PC-9 (cell line): ENCODE measurements at regions not wholly inside any gene's neighbourhood (a gene's known extent, or its start where the extent isn't known, plus 50 kb on each side); places are given as distances from the start of the nearest gene placed in this dataset.

Experiments used
- BruUV-seq: library from RNA; stranded (reverse); fragments of 400-500 nt; replicated peaks from 2 replicates; lab custom pipeline; 2021; lab: Mats Ljungman, UMichigan
- CTCF ChIA-PET: fragments of 300-600 bp; sonication (Branson Sonifier 250); formaldehyde crosslinking; loops from one replicate; lab custom pipeline; 2022; ENCODE audit warnings: antibody characterized with exemption; lab: Charles Lee
- POLR2A ChIA-PET: fragments of 300-600 bp; sonication (Branson Sonifier 250); formaldehyde crosslinking; loops from one replicate; lab custom pipeline; 2022; ENCODE audit warnings: antibody characterized with exemption; ENCODE audit not compliant: unreplicated experiment; lab: Charles Lee
- DNase-seq, 2 experiments: peaks; one replicate each; pipeline versions ENCODE4 v3.0.0 to v3.0.0-alpha.2; 2015 to 2022; ENCODE audit warnings: mixed read lengths in 1 of 2
- H2AFZ ChIP-seq: fragments of 200-600 bp; sonication (generic); 2 replicates; pipeline ENCODE4 v1.8.1; 2017; ENCODE audit warnings: antibody characterized with exemption
- H3F3A ChIP-seq: fragments of 200-600 bp; sonication (generic); 2 replicates; pipeline ENCODE4 v1.8.1; 2017; ENCODE audit warnings: antibody characterized with exemption, mild to moderate bottlenecking, low read depth; ENCODE audit not compliant: insufficient read depth
- H3K27ac ChIP-seq: fragments of 200-600 bp; sonication (generic); 2 replicates; pipeline ENCODE4 v1.6.1; 2016; ENCODE audit warnings: mixed run types
- H3K27me3 ChIP-seq: fragments of 200-600 bp; sonication (generic); 2 replicates; pipeline ENCODE4 v1.6.1; 2016; ENCODE audit warnings: low read depth, mixed run types; ENCODE audit not compliant: insufficient read depth
- H3K36me3 ChIP-seq: fragments of 200-600 bp; sonication (generic); 2 replicates; pipeline ENCODE4 v1.6.1; 2016; ENCODE audit warnings: low read depth, mixed run types
- H3K4me1 ChIP-seq: fragments of 200-600 bp; sonication (generic); replicated peaks from 2 replicates; pipeline ENCODE4 v1.6.1; 2016; ENCODE audit warnings: mixed run types; ENCODE audit not compliant: insufficient read depth
- H3K4me2 ChIP-seq: fragments of 200-600 bp; sonication (generic); 2 replicates; pipeline ENCODE4 v1.6.1; 2017; ENCODE audit warnings: mixed run types
- H3K4me3 ChIP-seq: fragments of 200-600 bp; sonication (generic); 2 replicates; pipeline ENCODE4 v1.6.1; 2016; ENCODE audit warnings: mixed run types
- H3K79me2 ChIP-seq: fragments of 200-600 bp; sonication (generic); 2 replicates; pipeline ENCODE4 v1.6.1; 2017; ENCODE audit warnings: low read depth, mixed run types
- H3K9me2 ChIP-seq: fragments of 200-600 bp; sonication (generic); 2 replicates; pipeline ENCODE4 v1.8.1; 2017; ENCODE audit warnings: mild to moderate bottlenecking; ENCODE audit not compliant: insufficient read depth
- H3K9me3 ChIP-seq: fragments of 200-600 bp; sonication (generic); 2 replicates; pipeline ENCODE4 v1.8.1; 2016; ENCODE audit warnings: low read depth; ENCODE audit not compliant: insufficient read depth
- H4K20me1 ChIP-seq: fragments of 200-600 bp; sonication (generic); 2 replicates; pipeline ENCODE4 v1.8.1; 2017; ENCODE audit not compliant: insufficient read depth
- CTCF ChIP-seq: fragments of 200-600 bp; sonication (generic); conservative IDR thresholded peaks from 2 replicates; pipeline ENCODE4 v1.6.1; 2017; ENCODE audit warnings: mixed run types, antibody characterized with exemption, mild to moderate bottlenecking, moderate library complexity
- EZH2 ChIP-seq: fragments of 200-600 bp; sonication (generic); IDR thresholded peaks from 2 replicates; pipeline ENCODE4 v1.8.0; 2017; ENCODE audit warnings: antibody characterized with exemption, low read depth
- intact Hi-C: fragments of 100-400 bp; cut with micrococcal nuclease; formaldehyde crosslinking; loops from one replicate; pipeline ENCODE4 v1.10.0; 2022; ENCODE audit not compliant: unreplicated experiment

GRCh38 chr13:61778531-61778930, 362.9 kb upstream of the PCDH20 start:
- ChIA-PET CTCF (no interaction called here), POLR2A (no interaction called here)
- no peaks in the 10 kb centered on the region for H3K9me2 ChIP-seq
- H3K4me2 ChIP-seq, result no peak overlapping the region
- no peaks in the 10 kb centered on the region for H3K27me3 ChIP-seq
- no peak overlapping the region for H2AFZ ChIP-seq
- BruUV-seq, result no TSS peak
- H3F3A ChIP-seq, result no peaks in the 10 kb centered on the region
- H3K9me3 ChIP-seq, result no peaks in the 10 kb centered on the region
- no peaks in the 10 kb centered on the region for H3K4me1 ChIP-seq
- H3K4me3 ChIP-seq, result no peak overlapping the region
- no peaks in the 10 kb centered on the region for H3K36me3 ChIP-seq
- no peak for DNase-seq
- no peaks in the 10 kb centered on the region for H3K79me2 ChIP-seq
- intact Hi-C loops, result no loop called here
- TF ChIP-seq EZH2, result no peak
- no peak for TF ChIP-seq CTCF
- H3K27ac ChIP-seq, result no peak overlapping the region
- H4K20me1 ChIP-seq, result no peaks in the 10 kb centered on the region

- Histone ChIP-seq H3K79me2 (no peaks in the 10 kb centered on the region), H2AFZ (no peak overlapping the region), H3K36me3 (no peaks in the 10 kb centered on the region), H3K27me3 (no peaks in the 10 kb centered on the region), H3K4me2 (no peak overlapping the region), H4K20me1 (no peaks in the 10 kb centered on the region), H3F3A (no peaks in the 10 kb centered on the region), H3K4me3 (no peak overlapping the region), H3K4me1 (no peaks in the 10 kb centered on the region), H3K9me3 (no peaks in the 10 kb centered on the region), H3K27ac (no peak overlapping the region), H3K9me2 (no peaks in the 10 kb centered on the region)
- POLR2A ChIA-PET, result no interaction called here
- no peak for TF ChIP-seq EZH2
- no peak for TF ChIP-seq CTCF
- no peak for DNase-seq
- BruUV-seq, result no TSS peak
- CTCF ChIA-PET, result no interaction called here
- intact Hi-C loops, result no loop called here
Measured at GRCh38 chr13:61777899-61778298, 362.2 kb upstream of the PCDH20 start.

GRCh38 chr13:61777271-61777670, 361.6 kb upstream of the PCDH20 start:
- CTCF ChIA-PET, result no interaction called here

More at GRCh38 chr13:61777271-61777670, 361.6 kb upstream of the PCDH20 start:
- Histone ChIP-seq H3K79me2 (no peaks in the 10 kb centered on the region), H3K9me2 (no peaks in the 10 kb centered on the region), H3K36me3 (no peaks in the 10 kb centered on the region), H3K4me1 (no peaks in the 10 kb centered on the region), H3K4me3 (no peak overlapping the region), H2AFZ (no peak overlapping the region), H3K4me2 (no peak overlapping the region), H3K9me3 (no peaks in the 10 kb centered on the region), H3K27me3 (no peaks in the 10 kb centered on the region), H3K27ac (no peak overlapping the region), H4K20me1 (no peaks in the 10 kb centered on the region), H3F3A (no peaks in the 10 kb centered on the region)
- POLR2A ChIA-PET, result interaction anchor here (0.5 kb wide), 1 partner anchor 268 kb away, joined by 6 read pairs; no protein-coding TSS in a partner anchor
- BruUV-seq, result no TSS peak
- intact Hi-C loops, result no loop called here
- no peak for DNase-seq
- TF ChIP-seq EZH2 (no peak), CTCF (no peak)
